Tibial artery (tissue), 4 donors: ENCODE measurements at regions not wholly inside any gene's neighbourhood (a gene's known extent, or its start where the extent isn't known, plus 50 kb on each side); places are given as distances from the start of the nearest gene placed in this dataset.
A peak's percentile ranks its signal among the peaks of the same experiment; 100 is the strongest.

Experiments
- DNase-seq, 2 donors: peaks; one replicate each; pipeline ENCODE4 v3.0.0-alpha.2; 2019
- H3K27ac ChIP-seq, 2 donors: fragments of 200-600 bp; sonication (generic) in 1 of 2; 1 replicate in 1 of 2; 2 replicates in 1 of 2; pipeline ENCODE4 v1.5.1; 2018 to 2019; ENCODE audit warnings: mild to moderate bottlenecking in 1 of 2
- H3K27me3 ChIP-seq, 2 donors: fragments of 200-600 bp; sonication (generic) in 1 of 2; one replicate each; pipeline versions ENCODE4 v1.5.1 to v1.6.0; 2016 to 2019
- H3K36me3 ChIP-seq, 3 donors: fragments of 200-600 bp; sonication (generic) in 2 of 3; one replicate each; pipeline ENCODE4 v1.5.1; 2016 to 2019; ENCODE audit warnings: mild to moderate bottlenecking in 2 of 3
- H3K4me1 ChIP-seq, 4 donors: fragments of 200-600 bp; sonication (generic) in 2 of 4; 1 replicate in 3 of 4; 2 replicates in 1 of 4; pipeline ENCODE4 v1.5.1; 2016 to 2019
- H3K4me3 ChIP-seq, 2 donors: fragments of 200-600 bp; sonication (generic) in 1 of 2; 1 replicate in 1 of 2; 2 replicates in 1 of 2; pipeline ENCODE4 v1.5.1; 2018 to 2019; ENCODE audit warnings: mild to moderate bottlenecking in 2 of 2
- H3K9me3 ChIP-seq, 3 donors: fragments of 200-600 bp; sonication (generic) in 1 of 3; one replicate each; pipeline ENCODE4 v1.5.1; 2016 to 2019
- CTCF ChIP-seq, 2 experiments: fragments of 200-600 bp in 1 of 2; fragments of 450-650 bp in 1 of 2; IDR thresholded peaks; one replicate each; pipeline ENCODE4 v1.5.1; 2017 to 2019; ENCODE audit warnings: antibody characterized with exemption in 2 of 2, mild to moderate bottlenecking in 1 of 2, moderate library complexity in 1 of 2
- intact Hi-C: fragments of 100-400 bp; cut with DNase I; formaldehyde crosslinking; loops from one replicate; pipeline ENCODE4 v1.15.0; 2023; ENCODE audit warnings: low total_unique reads

DNA sequence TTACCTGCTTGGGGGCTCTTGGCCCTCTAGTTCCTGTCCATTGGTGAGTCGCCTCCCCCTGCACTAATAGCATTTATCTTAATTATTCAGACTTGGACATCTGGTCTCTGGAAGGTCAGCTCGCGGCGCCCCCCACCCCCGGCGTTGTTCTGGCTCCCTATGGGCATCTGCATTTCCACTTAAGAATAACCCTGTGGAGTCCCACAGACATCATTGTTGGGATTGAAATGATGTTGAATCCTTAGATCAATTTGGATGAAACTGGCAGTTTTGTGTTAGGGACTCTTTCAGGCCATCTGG, 313.8 kb upstream of the HS6ST1 start:
- Histone ChIP-seq H3K4me1 (no peaks in the 10 kb centered on the region), H3K9me3 (no peaks in the 10 kb centered on the region), H3K4me3 (no peak overlapping the region), H3K27me3 (no peaks in the 10 kb centered on the region), H3K27ac (no peak overlapping the region), H3K36me3 (no peaks in the 10 kb centered on the region)
- intact Hi-C loops, result no loop called here
- no peak for TF ChIP-seq CTCF (IDR thresholded peaks at IDR 0.05)
- no peak for DNase-seq

DNA sequence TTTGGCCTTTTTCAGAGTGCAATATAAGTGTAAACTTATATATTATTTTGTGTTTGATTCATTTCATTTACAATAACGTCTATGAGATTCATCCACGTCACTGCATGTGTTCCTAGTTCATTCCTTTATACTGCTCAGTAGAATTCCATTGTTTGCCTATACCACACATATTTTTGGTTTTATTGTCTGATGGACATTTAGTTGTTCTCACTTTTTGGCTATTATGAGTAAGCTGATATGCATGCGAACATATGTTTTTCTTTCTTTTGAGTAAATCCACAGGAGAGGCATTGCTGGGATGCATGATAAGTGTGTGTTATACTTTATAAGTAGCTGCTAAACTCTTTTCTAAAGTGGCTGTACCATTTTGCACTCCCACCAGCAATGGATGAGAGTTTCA, 314.8 kb upstream of the HS6ST1 start:
- Histone ChIP-seq H3K4me1 (no peaks in the 10 kb centered on the region), H3K27me3 (no peaks in the 10 kb centered on the region), H3K27ac (no peak overlapping the region), H3K9me3 (no peaks in the 10 kb centered on the region), H3K36me3 (no peaks in the 10 kb centered on the region), H3K4me3 (no peak overlapping the region)
- intact Hi-C loops, result no loop called here
- TF ChIP-seq CTCF (IDR thresholded peaks at IDR 0.05), result no peak
- DNase-seq, result no peak

DNA sequence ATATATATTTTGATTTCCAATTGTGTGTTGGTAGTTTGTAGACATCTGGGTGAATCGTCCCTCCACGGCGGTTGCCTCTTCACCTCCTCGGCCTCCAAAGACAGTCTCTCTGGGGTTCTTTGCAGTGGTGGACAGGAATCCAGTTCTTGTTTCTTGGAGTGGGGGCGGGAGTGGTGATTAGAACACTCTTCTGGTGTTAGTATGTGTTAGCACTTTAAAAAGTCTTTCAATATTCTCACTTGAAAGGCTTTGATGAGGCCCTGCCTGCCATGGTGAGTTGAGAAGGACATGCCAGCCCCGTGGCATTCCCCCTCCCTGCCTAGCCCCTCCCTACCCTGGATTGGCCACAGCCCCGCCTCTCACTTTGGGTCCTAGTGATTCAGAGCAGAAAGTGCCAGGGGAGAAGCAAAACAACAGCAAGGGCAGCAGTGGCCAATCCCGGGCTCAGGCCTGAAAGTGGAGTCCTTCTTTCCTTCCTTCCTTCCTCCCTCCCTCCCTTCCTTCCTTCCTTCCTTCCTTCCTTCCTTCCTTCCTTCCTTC, 316.8 kb upstream of the HS6ST1 start:
- Histone ChIP-seq H3K4me3 (no peak overlapping the region), H3K27ac (no peak overlapping the region), H3K27me3 (no peaks in the 10 kb centered on the region), H3K4me1 (no peaks in the 10 kb centered on the region), H3K36me3 (no peaks in the 10 kb centered on the region), H3K9me3 (no peaks in the 10 kb centered on the region)
- intact Hi-C loops, result no loop called here
- peak in 1 of 2 donors; percentile 57 for DNase-seq
- TF ChIP-seq CTCF (IDR thresholded peaks at IDR 0.05), result no peak

- Histone ChIP-seq H3K4me3 (no peak overlapping the region), H3K9me3 (no peaks in the 10 kb centered on the region), H3K36me3 (no peaks in the 10 kb centered on the region), H3K27me3 (no peaks in the 10 kb centered on the region), H3K4me1 (no peaks in the 10 kb centered on the region), H3K27ac (no peak overlapping the region)
- peak in 1 of 2 donors; percentile 28 for DNase-seq
- no peak for TF ChIP-seq CTCF (IDR thresholded peaks at IDR 0.05)
- intact Hi-C loops, result no loop called here
Observed at GRCh38 chr2:128636802-128637147, 318.1 kb upstream of the HS6ST1 start.

DNA sequence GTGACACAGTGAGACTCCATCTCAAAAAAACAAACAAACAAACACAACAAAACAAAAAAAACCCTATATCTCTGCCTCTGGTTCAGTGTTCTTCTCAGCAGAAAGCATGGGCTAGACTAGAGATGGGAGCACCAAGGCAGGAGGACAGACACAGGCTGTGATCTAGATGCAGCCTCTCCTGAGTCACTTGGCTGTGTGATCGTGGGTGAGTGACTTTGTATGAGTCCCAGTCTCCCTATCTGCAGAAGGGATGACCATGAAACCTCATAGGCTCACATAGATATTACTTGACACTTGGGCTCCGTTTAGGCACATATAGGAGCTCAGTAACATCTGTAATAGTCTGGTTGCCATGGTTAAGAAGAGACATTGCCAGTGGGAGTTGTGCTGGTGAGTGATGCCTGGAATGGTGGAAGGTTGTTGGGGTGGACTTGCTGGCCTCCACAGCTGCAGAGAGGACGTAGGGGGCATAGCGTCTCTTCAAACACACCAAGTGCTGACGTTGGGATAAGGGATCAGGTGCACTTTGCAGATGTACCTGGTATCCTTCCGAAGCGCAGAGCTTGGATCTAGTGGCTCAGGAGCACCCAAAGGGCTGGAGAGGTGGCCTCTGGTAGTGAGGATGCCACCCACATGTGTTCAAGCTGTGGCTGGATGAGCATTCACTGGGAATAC, 318.9 kb upstream of the HS6ST1 start:
- intact Hi-C loops, result no loop called here
- H3K27me3 ChIP-seq, result no peaks in the 10 kb centered on the region
- H3K36me3 ChIP-seq, result no peaks in the 10 kb centered on the region
- peak in 1 of 2 donors; percentile 29 for DNase-seq
- TF ChIP-seq CTCF (IDR thresholded peaks at IDR 0.05), result no peak
- H3K4me3 ChIP-seq, result no peak overlapping the region
- no peaks in the 10 kb centered on the region for H3K9me3 ChIP-seq
- H3K4me1 ChIP-seq, result no peaks in the 10 kb centered on the region
- no peak overlapping the region for H3K27ac ChIP-seq
